Endothelial cell (in vitro differentiated cells): ENCODE measurements at regions not wholly inside any gene's neighbourhood (a gene's known extent, or its start where the extent isn't known, plus 50 kb on each side); places are given as distances from the start of the nearest gene placed in this dataset.
"Not testable (repeated sequence)": the region's sequence is repeated elsewhere in the genome, so short reads cannot be mapped to it uniquely, and the experiment has no call there.

Experiments
- DNase-seq: peaks from one replicate; pipeline ENCODE4 v3.0.0; 2021; ENCODE audit warnings: low spot score
- H3K27ac Mint-ChIP-seq: one replicate; pipeline ENCODE4 v1.8.0; 2021; ENCODE audit warnings: mixed read lengths, inconsistent platforms; ENCODE audit not compliant: unreplicated experiment
- H3K27me3 Mint-ChIP-seq: one replicate; pipeline ENCODE4 v1.8.0; 2021; ENCODE audit warnings: mild to moderate bottlenecking, moderate library complexity, mixed read lengths, inconsistent platforms; ENCODE audit not compliant: unreplicated experiment
- H3K36me3 Mint-ChIP-seq: one replicate; pipeline ENCODE4 v1.8.0; 2021; ENCODE audit warnings: mild to moderate bottlenecking, low read depth, mixed read lengths, inconsistent platforms; ENCODE audit not compliant: unreplicated experiment
- H3K4me1 Mint-ChIP-seq: one replicate; pipeline ENCODE4 v1.8.0; 2021; ENCODE audit warnings: mild to moderate bottlenecking, mixed read lengths, inconsistent platforms; ENCODE audit not compliant: unreplicated experiment
- H3K4me3 Mint-ChIP-seq: one replicate; pipeline ENCODE4 v1.8.0; 2021; ENCODE audit warnings: mild to moderate bottlenecking, mixed read lengths, inconsistent platforms; ENCODE audit not compliant: unreplicated experiment
- H3K9me3 Mint-ChIP-seq: one replicate; pipeline ENCODE4 v1.8.0; 2021; ENCODE audit warnings: mixed read lengths, inconsistent platforms; ENCODE audit not compliant: unreplicated experiment
- CTCF ChIP-seq: fragments of 200-600 bp; sonication (generic); IDR thresholded peaks from one replicate; pipeline ENCODE4 v1.5.0; 2021; ENCODE audit warnings: antibody characterized with exemption; ENCODE audit not compliant: unreplicated experiment

- DNase-seq = no peak
- no peak for TF ChIP-seq CTCF
- peaks cover 1% of the 10 kb centered on the region for H3K27me3 Mint-ChIP-seq
- no peak overlapping the region for H3K4me3 Mint-ChIP-seq
- no peaks in the 10 kb centered on the region for H3K9me3 Mint-ChIP-seq
- peaks cover 16% of the 10 kb centered on the region for H3K4me1 Mint-ChIP-seq
- H3K36me3 Mint-ChIP-seq = no peaks in the 10 kb centered on the region
- no peak overlapping the region for H3K27ac Mint-ChIP-seq
Observed at GRCh38 chr22:23501261-23501619, 78.8 kb downstream of the IGLL1 start.

- no peak for DNase-seq
- Mint-ChIP-seq H3K27ac (no peak overlapping the region), H3K9me3 (no peaks in the 10 kb centered on the region), H3K27me3 (peaks cover 3% of the 10 kb centered on the region), H3K4me3 (no peak overlapping the region), H3K36me3 (no peaks in the 10 kb centered on the region), H3K4me1 (peaks cover 21% of the 10 kb centered on the region)
- no peak for TF ChIP-seq CTCF
Observed at GRCh38 chr22:23500508-23501260, 79.4 kb downstream of the IGLL1 start.

DNA sequence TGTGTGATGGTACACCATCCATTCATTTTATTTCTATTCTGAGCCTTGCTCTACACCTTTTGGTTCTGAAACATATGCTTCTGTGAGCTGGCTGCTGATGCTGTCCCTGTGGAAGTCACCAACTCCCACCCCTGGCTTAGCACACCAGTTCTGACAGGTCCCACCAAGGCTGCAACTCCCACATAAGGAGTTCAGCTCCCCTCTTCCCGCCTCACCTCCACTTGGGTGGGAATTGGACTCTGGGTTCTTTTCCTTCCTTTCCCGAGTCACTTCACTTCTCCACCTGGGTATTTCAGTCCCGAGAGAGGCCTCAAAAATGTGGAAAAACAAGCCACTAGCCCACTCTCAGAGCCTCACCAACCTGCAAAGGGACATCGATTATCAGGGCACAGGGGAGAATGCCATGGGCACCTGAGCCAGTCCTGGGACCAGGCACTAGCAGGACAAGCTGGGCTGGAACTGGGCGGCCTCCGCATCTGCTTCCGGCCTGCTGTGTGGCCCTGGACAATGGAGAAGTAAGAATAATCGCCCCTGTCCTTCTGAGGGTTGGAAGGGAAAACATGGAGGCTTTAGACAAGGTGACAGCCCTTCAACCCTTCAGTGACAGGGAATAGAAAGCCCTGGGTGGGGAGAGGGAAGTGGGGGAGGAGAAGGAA lies 80.1 kb downstream of the IGLL1 start:
- H3K27ac Mint-ChIP-seq = peak overlapping the region; percentile 66
- H3K27me3 Mint-ChIP-seq = peaks cover 3% of the 10 kb centered on the region
- no peak overlapping the region for H3K4me3 Mint-ChIP-seq
- H3K4me1 Mint-ChIP-seq = peaks cover 25% of the 10 kb centered on the region
- H3K9me3 Mint-ChIP-seq = no peaks in the 10 kb centered on the region
- no peaks in the 10 kb centered on the region for H3K36me3 Mint-ChIP-seq
- TF ChIP-seq CTCF = no peak
- no peak for DNase-seq

DNA sequence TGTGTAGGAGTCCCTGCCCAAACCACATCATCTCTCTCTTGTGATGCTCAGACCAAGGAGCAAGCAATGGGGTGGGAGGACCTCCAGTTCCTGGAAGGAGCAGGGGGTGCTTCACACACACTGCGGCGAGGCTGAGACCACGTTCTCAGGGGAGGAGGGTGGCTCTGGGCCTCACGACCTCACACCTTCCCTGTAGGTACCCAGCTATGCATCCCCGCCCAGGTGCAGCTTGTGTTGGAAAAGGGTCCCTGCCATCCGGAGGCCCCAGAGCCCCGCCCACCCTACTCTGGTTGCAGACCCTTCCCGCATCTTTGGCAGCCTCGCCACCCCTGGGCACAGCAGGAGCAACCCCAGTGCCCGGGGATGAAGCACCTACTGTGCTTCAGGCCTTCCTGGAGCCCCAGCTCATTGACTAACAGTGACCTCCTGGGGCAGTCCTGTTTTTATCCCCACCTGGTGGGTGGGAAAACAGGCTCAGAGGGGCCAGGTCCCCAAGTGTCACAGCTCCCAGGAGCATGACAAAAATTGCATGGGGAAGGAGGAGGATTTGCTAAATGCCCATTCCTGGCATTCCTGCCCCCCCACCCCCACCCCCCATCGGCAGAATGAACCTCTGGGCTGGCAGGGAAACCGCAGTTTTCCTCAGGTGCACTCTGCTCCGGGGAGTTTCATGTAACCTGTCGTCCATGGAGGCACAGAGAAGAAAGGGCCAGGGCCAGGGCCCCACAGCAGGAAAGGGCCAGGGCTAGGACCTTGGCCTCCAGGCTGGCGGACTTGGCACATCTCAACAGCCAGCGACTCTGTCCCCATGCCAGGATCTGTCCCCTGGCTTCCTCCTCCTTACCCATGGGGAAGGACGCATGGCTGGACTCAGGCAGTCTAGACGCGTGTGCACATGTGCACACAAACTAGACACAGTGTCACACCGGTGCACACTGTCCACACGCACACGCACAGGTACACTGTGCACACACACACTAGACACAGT lies 81.0 kb downstream of the IGLL1 start:
- no peak overlapping the region for H3K4me3 Mint-ChIP-seq
- peaks cover 3% of the 10 kb centered on the region for H3K27me3 Mint-ChIP-seq
- H3K4me1 Mint-ChIP-seq = peaks cover 25% of the 10 kb centered on the region
- no peaks in the 10 kb centered on the region for H3K36me3 Mint-ChIP-seq
- TF ChIP-seq CTCF = no peak
- DNase-seq = no peak
- no peak overlapping the region for H3K27ac Mint-ChIP-seq
- no peaks in the 10 kb centered on the region for H3K9me3 Mint-ChIP-seq

DNA sequence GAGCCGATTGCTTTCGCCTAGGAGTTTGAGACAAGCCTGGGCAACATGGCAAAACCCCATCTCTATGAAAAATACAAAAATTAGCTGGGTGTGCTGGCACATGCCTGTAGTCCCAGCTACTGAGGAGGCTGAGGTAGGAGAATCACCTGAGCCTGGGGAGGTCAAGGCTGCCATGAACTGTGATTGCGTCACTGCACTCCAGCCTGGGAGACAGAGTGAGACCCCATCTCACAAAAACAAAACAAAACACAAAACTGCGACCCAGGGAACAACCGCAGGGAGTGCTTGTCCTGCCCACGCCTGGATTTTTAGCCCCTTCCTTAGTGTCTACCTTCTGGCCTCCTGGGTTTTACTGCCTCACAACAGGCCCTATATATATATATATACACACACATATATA lies 82.2 kb downstream of the IGLL1 start:
- not testable (repeated sequence) for H3K27me3 Mint-ChIP-seq, H3K27ac Mint-ChIP-seq, DNase-seq, H3K9me3 Mint-ChIP-seq, H3K36me3 Mint-ChIP-seq, H3K4me3 Mint-ChIP-seq
- H3K4me1 Mint-ChIP-seq = peaks cover 26% of the 10 kb centered on the region
